SK-N-SH (cell line): ENCODE measurements at regions not wholly inside any gene's neighbourhood (a gene's known extent, or its start where the extent isn't known, plus 50 kb on each side); places are given as distances from the start of the nearest gene placed in this dataset.

Source experiments
- CTCF ChIA-PET: fragments of 300-600, 350-600 bp; formaldehyde crosslinking; extraction: SDS; loops from one replicate; lab custom pipeline; 2021; lab: Yijun Ruan, JAX
- POLR2A ChIA-PET: fragments of 350-600 bp; sonication (Branson Sonifier 250); formaldehyde crosslinking; extraction: SDS; loops from one replicate; lab custom pipeline; 2020; ENCODE audit warnings: antibody characterized with exemption, inconsistent platforms; lab: Yijun Ruan, JAX
- DNase-seq: peaks from one replicate; pipeline ENCODE4 v3.0.0; 2012
- H2AFZ ChIP-seq: fragments of 200-600 bp; sonication (generic); 2 replicates; pipeline ENCODE4 v1.8.1; 2016; ENCODE audit warnings: antibody characterized with exemption, mild to moderate bottlenecking, low read depth
- H3F3A ChIP-seq: fragments of 200-600 bp; sonication (generic); replicated peaks from 2 replicates; pipeline ENCODE3; 2016; ENCODE audit warnings: antibody characterized with exemption, mild to moderate bottlenecking; ENCODE audit not compliant: insufficient read depth
- H3K27ac ChIP-seq, 2 experiments: fragments of 200-500 bp in 1 of 2; fragments of 200-600 bp in 1 of 2; sonication (Bioruptor generic) in 1 of 2; sonication (generic), shearing (Covaris generic) in 1 of 2; 2 replicates each; pipeline versions ENCODE4 v1.5.1 to v1.6.1; 2014 to 2016; ENCODE audit warnings: low read depth in 2 of 2, inconsistent platforms in 1 of 2, low read length in 1 of 2, mild to moderate bottlenecking in 1 of 2, mixed read lengths in 1 of 2
- H3K27me3 ChIP-seq: fragments of 200-600 bp; sonication (generic), shearing (Covaris generic); 2 replicates; pipeline ENCODE4 v1.6.1; 2016; ENCODE audit warnings: mixed run types; ENCODE audit not compliant: insufficient read depth
- H3K36me3 ChIP-seq, 2 experiments: fragments of 200-500 bp in 1 of 2; fragments of 200-600 bp in 1 of 2; sonication (Bioruptor generic) in 1 of 2; sonication (generic) in 1 of 2; replicated peaks in 1 of 2; 2 replicates each; pipeline versions ENCODE3 to v1.5.1; 2014 to 2016; ENCODE audit warnings: low read length in 1 of 2, mild to moderate bottlenecking in 1 of 2; ENCODE audit not compliant: insufficient read depth in 2 of 2, control insufficient read depth in 1 of 2
- H3K4me1 ChIP-seq, 2 experiments: fragments of 200-500 bp in 1 of 2; fragments of 200-600 bp in 1 of 2; sonication (Bioruptor generic) in 1 of 2; sonication (generic), shearing (Covaris generic) in 1 of 2; 2 replicates each; pipeline versions ENCODE4 v1.5.1 to v1.6.1; 2014 to 2016; ENCODE audit warnings: low read depth in 1 of 2, low read length in 1 of 2, mixed run types in 1 of 2; ENCODE audit not compliant: insufficient read depth in 2 of 2, control insufficient read depth in 1 of 2
- H3K4me2 ChIP-seq: fragments of 200-600 bp; sonication (generic), shearing (Covaris generic); 2 replicates; pipeline ENCODE4 v1.6.1; 2017; ENCODE audit warnings: mixed run types
- H3K4me3 ChIP-seq, 2 experiments: fragments of 200-500 bp in 1 of 2; fragments of 200-600 bp in 1 of 2; sonication (Bioruptor generic) in 1 of 2; sonication (generic), shearing (Covaris generic) in 1 of 2; 2 replicates each; pipeline versions ENCODE4 v1.5.1 to v1.8.1; 2014 to 2016; ENCODE audit warnings: low read depth in 2 of 2, inconsistent platforms in 1 of 2, low read length in 1 of 2, mild to moderate bottlenecking in 1 of 2, mixed read lengths in 1 of 2, moderate library complexity in 1 of 2
- H3K79me2 ChIP-seq: fragments of 200-600 bp; sonication (generic); 2 replicates; pipeline ENCODE4 v1.8.1; 2017; ENCODE audit warnings: mild to moderate bottlenecking; ENCODE audit not compliant: insufficient read depth
- H3K9ac ChIP-seq: fragments of 200-600 bp; sonication (generic); 2 replicates; pipeline ENCODE4 v1.6.1; 2017; ENCODE audit warnings: mixed run types
- H3K9me2 ChIP-seq: fragments of 200-600 bp; sonication (generic); 2 replicates; pipeline ENCODE4 v1.6.1; 2017; ENCODE audit warnings: mixed run types
- H3K9me3 ChIP-seq: fragments of 200-600 bp; sonication (generic); 2 replicates; pipeline ENCODE4 v1.6.1; 2017; ENCODE audit warnings: mixed run types, mild to moderate bottlenecking, moderate library complexity
- H4K20me1 ChIP-seq: fragments of 200-600 bp; sonication (generic); 2 replicates; pipeline ENCODE4 v1.6.1; 2017; ENCODE audit warnings: mild to moderate bottlenecking, mixed run types; ENCODE audit not compliant: insufficient read depth
- CHD2 ChIP-seq: fragments of 150-350 bp; IDR thresholded peaks from 2 replicates; pipeline ENCODE4 v1.6.1; 2018; ENCODE audit warnings: low read length; ENCODE audit not compliant: partially characterized antibody
- FOXJ3 ChIP-seq: sonication (generic); formaldehyde crosslinking; IDR thresholded peaks from 2 replicates; pipeline ENCODE4 v1.5.1; 2020; ENCODE audit warnings: mild to moderate bottlenecking, missing genetic modification reagents
- GATA2 ChIP-seq: sonication (generic); formaldehyde crosslinking; IDR thresholded peaks from 2 replicates; pipeline ENCODE4 v1.5.0; 2020; ENCODE audit warnings: mild to moderate bottlenecking, missing genetic modification reagents
- JUND ChIP-seq: IDR thresholded peaks from 2 replicates; pipeline ENCODE4 v1.4.0; 2012
- MXI1 ChIP-seq: IDR thresholded peaks from 2 replicates; pipeline ENCODE4 v1.6.1; 2012; ENCODE audit warnings: mild to moderate bottlenecking, low read depth, low read length, improper control_type of control experiment
- NRF1 ChIP-seq: IDR thresholded peaks from 2 replicates; pipeline ENCODE4 v1.6.1; 2012; ENCODE audit warnings: low read depth, mild to moderate bottlenecking, low read length
- SMC3 ChIP-seq: IDR thresholded peaks from 2 replicates; pipeline ENCODE4 v1.6.1; 2012; ENCODE audit warnings: low read depth, low read length, improper control_type of control experiment
- TCF12 ChIP-seq: IDR thresholded peaks from 2 replicates; pipeline ENCODE4 v1.4.0; 2012
- TEAD4 ChIP-seq: IDR thresholded peaks from 2 replicates; pipeline ENCODE4 v1.4.0; 2012; ENCODE audit warnings: mild to moderate bottlenecking, borderline replicate concordance; ENCODE audit not compliant: insufficient read depth
- YY1 ChIP-seq: IDR thresholded peaks from 2 replicates; pipeline ENCODE4 v1.4.0; 2012; ENCODE audit warnings: low read depth, mild to moderate bottlenecking
- WGBS: methylation state at CpG from one replicate; pipeline ENCODE4 v1.1.6; 2017; ENCODE audit warnings: low lambda C conversion rate; 5-methylcytosine and 5-hydroxymethylcytosine counted together
- TF ChIP-seq, protein P1 (sequence below): fragments of 200-600 bp; sonication (generic); IDR thresholded peaks from 2 replicates; pipeline ENCODE4 v1.6.1; 2017; ENCODE audit warnings: antibody characterized with exemption, mild to moderate bottlenecking, moderate library complexity
- TF ChIP-seq, protein P2 (sequence below): fragments of 150-350 bp; IDR thresholded peaks from 2 replicates; pipeline ENCODE4 v1.6.1; 2016; ENCODE audit warnings: mild to moderate bottlenecking, low read depth, low read length

DNA sequence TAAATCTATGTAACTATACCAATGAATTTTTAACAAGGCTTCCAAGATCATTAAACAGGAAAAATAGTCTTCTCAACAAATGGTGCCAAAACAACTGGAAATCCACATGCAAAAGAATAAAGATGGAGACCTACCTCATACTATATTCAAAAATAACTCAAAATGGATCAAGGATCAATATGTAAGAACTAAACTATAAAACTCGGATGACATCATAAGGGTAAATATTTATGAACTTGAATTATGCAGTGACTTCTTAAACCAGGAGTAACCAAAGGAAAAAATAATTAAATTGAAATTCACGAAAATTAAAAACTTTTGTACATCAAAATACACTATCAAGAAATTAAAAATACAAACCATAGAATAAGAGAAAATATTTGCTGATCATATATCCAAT, 728.7 kb upstream of the GHITM start:
- Histone ChIP-seq H3K9me3 (no peaks in the 10 kb centered on the region), H3K9ac (no peak overlapping the region), H4K20me1 (no peaks in the 10 kb centered on the region), H3K4me2 (no peak overlapping the region), H3K4me3 (no peak overlapping the region), H3K4me1 (no peaks in the 10 kb centered on the region), H3K27ac (no peak overlapping the region), H3K79me2 (no peaks in the 10 kb centered on the region), H3F3A (no peaks in the 10 kb centered on the region), H3K27me3 (no peaks in the 10 kb centered on the region), H3K9me2 (no peaks in the 10 kb centered on the region), H2AFZ (no peak overlapping the region), H3K36me3 (no peaks in the 10 kb centered on the region)
- no peak for TF ChIP-seq MXI1
- TF ChIP-seq, protein P1, sequence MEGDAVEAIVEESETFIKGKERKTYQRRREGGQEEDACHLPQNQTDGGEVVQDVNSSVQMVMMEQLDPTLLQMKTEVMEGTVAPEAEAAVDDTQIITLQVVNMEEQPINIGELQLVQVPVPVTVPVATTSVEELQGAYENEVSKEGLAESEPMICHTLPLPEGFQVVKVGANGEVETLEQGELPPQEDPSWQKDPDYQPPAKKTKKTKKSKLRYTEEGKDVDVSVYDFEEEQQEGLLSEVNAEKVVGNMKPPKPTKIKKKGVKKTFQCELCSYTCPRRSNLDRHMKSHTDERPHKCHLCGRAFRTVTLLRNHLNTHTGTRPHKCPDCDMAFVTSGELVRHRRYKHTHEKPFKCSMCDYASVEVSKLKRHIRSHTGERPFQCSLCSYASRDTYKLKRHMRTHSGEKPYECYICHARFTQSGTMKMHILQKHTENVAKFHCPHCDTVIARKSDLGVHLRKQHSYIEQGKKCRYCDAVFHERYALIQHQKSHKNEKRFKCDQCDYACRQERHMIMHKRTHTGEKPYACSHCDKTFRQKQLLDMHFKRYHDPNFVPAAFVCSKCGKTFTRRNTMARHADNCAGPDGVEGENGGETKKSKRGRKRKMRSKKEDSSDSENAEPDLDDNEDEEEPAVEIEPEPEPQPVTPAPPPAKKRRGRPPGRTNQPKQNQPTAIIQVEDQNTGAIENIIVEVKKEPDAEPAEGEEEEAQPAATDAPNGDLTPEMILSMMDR, result no peak
- ChIA-PET POLR2A (no interaction called here), CTCF (no interaction called here)
- WGBS, result 32% methylated on average over 2 of the region's 2 CpGs
- no peak for DNase-seq

DNA sequence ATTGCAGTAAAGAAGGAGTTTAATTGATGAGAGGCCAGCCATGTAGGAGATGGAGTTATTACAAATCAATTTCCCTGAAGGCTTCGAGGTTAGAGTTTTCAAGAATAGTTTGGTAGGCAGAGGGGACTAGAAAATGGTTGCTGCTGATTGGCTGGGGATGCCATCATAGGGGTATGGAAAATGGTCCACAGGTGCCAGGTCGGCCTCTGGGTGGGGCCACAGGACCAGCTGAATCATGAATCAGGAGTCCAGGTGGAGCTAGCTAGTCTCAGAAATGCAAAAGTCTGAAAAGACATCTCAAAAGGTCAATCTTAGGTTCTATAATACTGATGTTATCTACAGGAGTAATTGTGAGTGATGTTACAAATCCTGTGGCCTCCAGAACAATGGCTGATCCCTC, 714.0 kb upstream of the GHITM start:
- Histone ChIP-seq H3K27ac (no peak overlapping the region), H3K4me1 (peaks cover 0 to 4% of the 10 kb centered on the region in 2 experiments; a peak in 1 of 4 replicates), H3K9ac (no peak overlapping the region), H4K20me1 (no peaks in the 10 kb centered on the region), H3K27me3 (no peaks in the 10 kb centered on the region), H3F3A (no peaks in the 10 kb centered on the region), H3K9me2 (no peaks in the 10 kb centered on the region), H3K9me3 (no peaks in the 10 kb centered on the region), H3K4me3 (no peak overlapping the region), H2AFZ (no peak overlapping the region), H3K4me2 (no peak overlapping the region), H3K36me3 (no peaks in the 10 kb centered on the region), H3K79me2 (no peaks in the 10 kb centered on the region)
- WGBS, result 22% methylated on average over 2 of the region's 2 CpGs
- ChIA-PET POLR2A (no interaction called here), CTCF (no interaction called here)
- TF ChIP-seq, protein P2, sequence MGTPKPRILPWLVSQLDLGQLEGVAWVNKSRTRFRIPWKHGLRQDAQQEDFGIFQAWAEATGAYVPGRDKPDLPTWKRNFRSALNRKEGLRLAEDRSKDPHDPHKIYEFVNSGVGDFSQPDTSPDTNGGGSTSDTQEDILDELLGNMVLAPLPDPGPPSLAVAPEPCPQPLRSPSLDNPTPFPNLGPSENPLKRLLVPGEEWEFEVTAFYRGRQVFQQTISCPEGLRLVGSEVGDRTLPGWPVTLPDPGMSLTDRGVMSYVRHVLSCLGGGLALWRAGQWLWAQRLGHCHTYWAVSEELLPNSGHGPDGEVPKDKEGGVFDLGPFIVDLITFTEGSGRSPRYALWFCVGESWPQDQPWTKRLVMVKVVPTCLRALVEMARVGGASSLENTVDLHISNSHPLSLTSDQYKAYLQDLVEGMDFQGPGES, result no peak
- TF ChIP-seq, protein P1, result no peak
- TF ChIP-seq SMC3 (no peak), FOXJ3 (no peak), TEAD4 (no peak), CHD2 (no peak), MXI1 (no peak), YY1 (no peak), TCF12 (no peak), NRF1 (no peak), JUND (no peak), GATA2 (CRISPR knock-in tag) (no peak)
- no peak for DNase-seq
